Activated gamma-delta T cell treated with anti-CD3 and anti-CD28 coated beads, Interleukin-2, amount 50 U/mL, for 16 hours (primary cell): ENCODE measurements at regions not wholly inside any gene's neighbourhood (a gene's known extent, or its start where the extent isn't known, plus 50 kb on each side); places are given as distances from the start of the nearest gene placed in this dataset.

Experiments
- DNase-seq: peaks from one replicate; pipeline ENCODE4 v3.0.0-alpha.2; 2020; ENCODE audit warnings: low read depth

- no peak for DNase-seq
These were observed 203.3 kb upstream of the HS3ST1 start for GRCh38 chr4:11632025-11632424.

GRCh38 chr4:11631416-11631815, 202.7 kb upstream of the HS3ST1 start:
- DNase-seq, result no peak

- DNase-seq, result no peak
These were observed 199.5 kb upstream of the HS3ST1 start for GRCh38 chr4:11628093-11628725.

- no peak for DNase-seq
These were observed 197.4 kb upstream of the HS3ST1 start for GRCh38 chr4:11626066-11626465.

GRCh38 chr4:11625211-11625610, 196.5 kb upstream of the HS3ST1 start:
- no peak for DNase-seq

GRCh38 chr4:11624370-11624769, 195.7 kb upstream of the HS3ST1 start:
- no peak for DNase-seq

- DNase-seq, result no peak
These were observed 195.0 kb upstream of the HS3ST1 start for GRCh38 chr4:11623726-11624037.

GRCh38 chr4:11622961-11623725, 194.4 kb upstream of the HS3ST1 start:
- DNase-seq, result no peak

- DNase-seq, result no peak
These were observed 192.2 kb upstream of the HS3ST1 start for GRCh38 chr4:11620861-11621260.

- no peak for DNase-seq
These were observed 190.1 kb upstream of the HS3ST1 start for GRCh38 chr4:11618666-11619282.

- DNase-seq, result no peak
These were observed 188.2 kb upstream of the HS3ST1 start for GRCh38 chr4:11616856-11617255.

- DNase-seq, result no peak
These were observed 186.9 kb upstream of the HS3ST1 start for GRCh38 chr4:11615601-11616000.

- DNase-seq, result no peak
These were observed 185.7 kb upstream of the HS3ST1 start for GRCh38 chr4:11614426-11614825.

GRCh38 chr4:11611868-11612267, 183.2 kb upstream of the HS3ST1 start:
- no peak for DNase-seq

- no peak for DNase-seq
These were observed 181.1 kb upstream of the HS3ST1 start for GRCh38 chr4:11609751-11610150.

GRCh38 chr4:11608992-11609391, 180.3 kb upstream of the HS3ST1 start:
- DNase-seq, result no peak

GRCh38 chr4:11606078-11606477, 177.4 kb upstream of the HS3ST1 start:
- no peak for DNase-seq

GRCh38 chr4:11605597-11605996, 176.9 kb upstream of the HS3ST1 start:
- no peak for DNase-seq

GRCh38 chr4:11604821-11605220, 176.1 kb upstream of the HS3ST1 start:
- no peak for DNase-seq

GRCh38 chr4:11603591-11604194, 175.0 kb upstream of the HS3ST1 start:
- no peak for DNase-seq

- no peak for DNase-seq
These were observed 174.1 kb upstream of the HS3ST1 start for GRCh38 chr4:11602606-11603340.

GRCh38 chr4:11599064-11599463, 170.4 kb upstream of the HS3ST1 start:
- DNase-seq, result no peak
